ENCODE measurements at regions not wholly inside any gene's neighbourhood (a gene's known extent, or its start where the extent isn't known, plus 50 kb on each side); places are given as distances from the start of the nearest gene placed in this dataset.

GRCh38 chrX:106397788-106398538, 213.8 kb upstream of the RADX start:
- Mint-ChIP-seq H3K4me3 (no peak overlapping the region), H3K27ac (no peak overlapping the region), H3K9me3 (no peaks in the 10 kb centered on the region), H3K36me3 (ENCODE audit: low read depth) (no peaks in the 10 kb centered on the region), H3K4me1 (no peaks in the 10 kb centered on the region), H3K27me3 (ENCODE audit: low read depth) (no peaks in the 10 kb centered on the region)
- TF ChIP-seq CTCF (IDR thresholded peaks at IDR 0.05; ENCODE audit: unreplicated experiment in 3 of 3): peak in 2 of 3 experiments; percentile 20 to 35

- TF ChIP-seq CTCF (IDR thresholded peaks at IDR 0.05; ENCODE audit: unreplicated experiment in 3 of 3): no peak
- no peak overlapping the region for H3K4me3 Mint-ChIP-seq
- H3K27ac Mint-ChIP-seq: peak overlapping the region in 2 of 3 experiments; percentile 35 to 48
- no peaks in the 10 kb centered on the region for H3K36me3 Mint-ChIP-seq (ENCODE audit: low read depth)
- H3K27me3 Mint-ChIP-seq (ENCODE audit: low read depth): no peaks in the 10 kb centered on the region
- peaks cover 3% of the 10 kb centered on the region for H3K9me3 Mint-ChIP-seq
- no peaks in the 10 kb centered on the region for H3K4me1 Mint-ChIP-seq
Observed at GRCh38 chrX:106401965-106402559, 209.7 kb upstream of the RADX start.

- peaks cover 3% of the 10 kb centered on the region for H3K9me3 Mint-ChIP-seq
- no peaks in the 10 kb centered on the region for H3K36me3 Mint-ChIP-seq (ENCODE audit: low read depth)
- no peak overlapping the region for H3K4me3 Mint-ChIP-seq
- H3K27ac Mint-ChIP-seq: no peak overlapping the region
- H3K4me1 Mint-ChIP-seq: no peaks in the 10 kb centered on the region
- peak; percentile 16 to 38 (median 33) for TF ChIP-seq CTCF (IDR thresholded peaks at IDR 0.05; ENCODE audit: unreplicated experiment in 3 of 3)
- H3K27me3 Mint-ChIP-seq (ENCODE audit: low read depth): no peaks in the 10 kb centered on the region
Observed at GRCh38 chrX:106404512-106404911, 207.3 kb upstream of the RADX start.

GRCh38 chrX:106415276-106415895, 196.4 kb upstream of the RADX start:
- peak; percentile 54 to 58 (median 58) for TF ChIP-seq CTCF (IDR thresholded peaks at IDR 0.05; ENCODE audit: unreplicated experiment in 3 of 3)
- H3K4me1 Mint-ChIP-seq: no peaks in the 10 kb centered on the region

GRCh38 chrX:106436691-106437090, 175.1 kb upstream of the RADX start:
- Mint-ChIP-seq H3K4me3 (no peak overlapping the region), H3K36me3 (ENCODE audit: low read depth) (no peaks in the 10 kb centered on the region), H3K27me3 (ENCODE audit: low read depth) (no peaks in the 10 kb centered on the region), H3K9me3 (peaks cover 6% of the 10 kb centered on the region), H3K4me1 (peaks cover 17% of the 10 kb centered on the region), H3K27ac (peak overlapping the region; percentile 62 to 80 (median 69))
- no peak for TF ChIP-seq CTCF (IDR thresholded peaks at IDR 0.05; ENCODE audit: unreplicated experiment in 3 of 3)

More at GRCh38 chrX:106415276-106415895, 196.4 kb upstream of the RADX start:
- no peaks in the 10 kb centered on the region for H3K36me3 Mint-ChIP-seq (ENCODE audit: low read depth)
- H3K4me3 Mint-ChIP-seq: no peak overlapping the region
- H3K27me3 Mint-ChIP-seq (ENCODE audit: low read depth): no peaks in the 10 kb centered on the region
- H3K27ac Mint-ChIP-seq: no peak overlapping the region
- no peaks in the 10 kb centered on the region for H3K9me3 Mint-ChIP-seq

All from nephron (organoid).